Tibial nerve (tissue), 4 donors: ENCODE measurements at regions not wholly inside any gene's neighbourhood (a gene's known extent, or its start where the extent isn't known, plus 50 kb on each side); places are given as distances from the start of the nearest gene placed in this dataset.

Experiments
- DNase-seq, 2 donors: peaks; one replicate each; pipeline ENCODE4 v3.0.0-alpha.2; 2019; ENCODE audit warnings: low spot score in 2 of 2
- H3K27ac ChIP-seq, 4 donors: fragments of 200-600 bp; sonication (generic) in 3 of 4; one replicate each; pipeline ENCODE4 v1.5.1; 2017 to 2019; ENCODE audit warnings: mild to moderate bottlenecking in 1 of 4
- H3K27me3 ChIP-seq, 2 donors: fragments of 200-600 bp; sonication (generic) in 1 of 2; one replicate each; pipeline versions ENCODE4 v1.5.1 to v1.6.0; 2017 to 2019
- H3K36me3 ChIP-seq, 3 donors: fragments of 200-600 bp; sonication (generic); one replicate each; pipeline ENCODE4 v1.5.1; 2018 to 2019
- H3K4me1 ChIP-seq, 4 donors: fragments of 200-600 bp; sonication (generic) in 3 of 4; one replicate each; pipeline ENCODE4 v1.5.1; 2017 to 2019
- H3K4me3 ChIP-seq, 4 donors: fragments of 200-600 bp; sonication (generic) in 3 of 4; one replicate each; pipeline ENCODE4 v1.5.1; 2017 to 2019; ENCODE audit warnings: mild to moderate bottlenecking in 1 of 4, moderate library complexity in 1 of 4
- H3K9me3 ChIP-seq, 4 donors: fragments of 200-600 bp; sonication (generic) in 3 of 4; one replicate each; pipeline ENCODE4 v1.5.1; 2017 to 2019
- EP300 ChIP-seq, 2 donors: sonication (generic); formaldehyde crosslinking; IDR thresholded peaks; one replicate each; pipeline ENCODE4 v1.6.1; 2017; ENCODE audit warnings: antibody characterized with exemption in 2 of 2, mild to moderate bottlenecking in 1 of 2
- POLR2A ChIP-seq, 2 donors: fragments of 450-650 bp; IDR thresholded peaks; one replicate each; pipeline ENCODE4 v1.6.1; 2017; ENCODE audit warnings: antibody characterized with exemption in 2 of 2, mild to moderate bottlenecking in 2 of 2, moderate library complexity in 2 of 2
- WGBS, 2 donors: methylation state at CpG; one replicate each; pipeline ENCODE4 v1.1.5; 2018; 5-methylcytosine and 5-hydroxymethylcytosine counted together
- TF ChIP-seq, protein P1 (sequence below), 5 experiments: fragments of 200-600 bp in 3 of 5; fragments of 450-650 bp in 2 of 5; sonication (generic) in 3 of 5; IDR thresholded peaks; one replicate each; pipeline ENCODE4 v1.5.1; 2016 to 2019; ENCODE audit warnings: antibody characterized with exemption in 5 of 5, mild to moderate bottlenecking in 3 of 5, moderate library complexity in 2 of 5

DNA sequence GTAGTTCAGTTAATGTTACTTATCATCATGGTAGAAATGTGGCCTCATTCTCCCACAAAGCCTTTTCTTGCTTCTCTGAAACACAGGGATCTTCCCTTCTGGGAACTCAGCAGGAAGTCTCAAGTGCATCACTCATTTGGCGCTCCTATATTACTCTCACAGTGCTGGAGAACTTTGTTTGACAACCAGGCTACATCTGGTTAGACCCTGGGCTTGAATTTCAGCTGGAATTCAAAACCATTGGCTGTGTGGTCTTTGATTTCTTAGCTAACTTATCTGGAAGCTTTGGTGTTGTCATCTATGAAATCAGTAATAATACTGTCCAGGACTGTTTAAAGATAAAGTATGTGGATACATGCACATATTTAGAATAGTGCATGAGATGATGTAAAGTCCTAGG, 1777.1 kb downstream of the MAT2B start:
- WGBS, 2 donors = 71 to 92% methylated on average over 1 of the region's 1 CpG
- no peak for DNase-seq
- Histone ChIP-seq H3K4me1 (no peaks in the 10 kb centered on the region), H3K36me3 (no peaks in the 10 kb centered on the region), H3K27me3 (no peaks in the 10 kb centered on the region), H3K9me3 (no peaks in the 10 kb centered on the region), H3K27ac (no peak overlapping the region), H3K4me3 (no peak overlapping the region)
- TF ChIP-seq POLR2A (IDR thresholded peaks at IDR 0.05) (no peak), EP300 (IDR thresholded peaks at IDR 0.05) (no peak)
- TF ChIP-seq, protein P1, sequence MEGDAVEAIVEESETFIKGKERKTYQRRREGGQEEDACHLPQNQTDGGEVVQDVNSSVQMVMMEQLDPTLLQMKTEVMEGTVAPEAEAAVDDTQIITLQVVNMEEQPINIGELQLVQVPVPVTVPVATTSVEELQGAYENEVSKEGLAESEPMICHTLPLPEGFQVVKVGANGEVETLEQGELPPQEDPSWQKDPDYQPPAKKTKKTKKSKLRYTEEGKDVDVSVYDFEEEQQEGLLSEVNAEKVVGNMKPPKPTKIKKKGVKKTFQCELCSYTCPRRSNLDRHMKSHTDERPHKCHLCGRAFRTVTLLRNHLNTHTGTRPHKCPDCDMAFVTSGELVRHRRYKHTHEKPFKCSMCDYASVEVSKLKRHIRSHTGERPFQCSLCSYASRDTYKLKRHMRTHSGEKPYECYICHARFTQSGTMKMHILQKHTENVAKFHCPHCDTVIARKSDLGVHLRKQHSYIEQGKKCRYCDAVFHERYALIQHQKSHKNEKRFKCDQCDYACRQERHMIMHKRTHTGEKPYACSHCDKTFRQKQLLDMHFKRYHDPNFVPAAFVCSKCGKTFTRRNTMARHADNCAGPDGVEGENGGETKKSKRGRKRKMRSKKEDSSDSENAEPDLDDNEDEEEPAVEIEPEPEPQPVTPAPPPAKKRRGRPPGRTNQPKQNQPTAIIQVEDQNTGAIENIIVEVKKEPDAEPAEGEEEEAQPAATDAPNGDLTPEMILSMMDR (IDR thresholded peaks at IDR 0.05) = no peak

DNA sequence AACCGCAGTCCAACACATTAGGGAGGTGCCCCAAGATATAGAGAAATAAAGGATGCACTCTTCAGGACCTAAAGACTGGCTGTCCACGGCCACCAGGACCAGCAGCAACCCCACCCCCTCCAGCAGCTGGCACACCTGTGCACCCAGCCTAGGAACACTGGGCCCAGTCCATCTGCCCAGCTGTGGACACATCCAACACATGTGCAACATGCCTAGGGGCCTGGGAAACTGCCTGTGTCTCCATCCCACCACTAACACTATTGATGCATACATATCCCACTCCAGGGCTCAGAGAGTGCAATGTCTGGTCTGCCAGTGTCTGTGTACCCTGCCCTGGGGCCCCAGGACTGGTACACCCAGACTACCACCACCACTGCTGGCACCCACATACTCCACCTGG, 1781.3 kb downstream of the MAT2B start:
- TF ChIP-seq, protein P1 (IDR thresholded peaks at IDR 0.05) = no peak
- no peak for TF ChIP-seq EP300 (IDR thresholded peaks at IDR 0.05)
- TF ChIP-seq POLR2A (IDR thresholded peaks at IDR 0.05) = no peak
- no peaks in the 10 kb centered on the region for H3K36me3 ChIP-seq
- no peaks in the 10 kb centered on the region for H3K4me1 ChIP-seq
- WGBS, 2 donors = 78 to 89% methylated on average over 2 of the region's 2 CpGs
- no peaks in the 10 kb centered on the region for H3K27me3 ChIP-seq
- H3K9me3 ChIP-seq = no peaks in the 10 kb centered on the region
- no peak overlapping the region for H3K4me3 ChIP-seq
- DNase-seq = no peak
- H3K27ac ChIP-seq = no peak overlapping the region

DNA sequence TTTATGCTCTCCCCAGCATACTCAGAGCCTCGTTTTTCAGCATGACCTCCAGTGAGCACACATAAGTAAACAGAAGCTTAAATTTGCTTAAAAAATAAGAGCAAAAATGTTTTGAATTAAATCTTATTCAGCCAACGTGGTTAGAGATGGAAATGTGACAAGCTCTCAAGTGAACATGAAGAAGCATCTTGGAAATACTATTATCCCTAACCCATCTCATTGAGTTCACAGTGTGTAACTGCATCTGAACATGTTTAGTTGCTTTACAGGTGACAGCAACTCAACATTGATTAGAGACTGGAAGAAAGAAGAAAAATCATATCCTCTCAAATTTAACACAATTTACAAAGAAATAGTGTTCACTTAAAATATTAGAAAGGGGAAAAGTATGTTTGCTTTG, 1785.1 kb downstream of the MAT2B start:
- Histone ChIP-seq H3K4me1 (no peaks in the 10 kb centered on the region), H3K27me3 (no peaks in the 10 kb centered on the region), H3K4me3 (no peak overlapping the region), H3K36me3 (no peaks in the 10 kb centered on the region), H3K27ac (no peak overlapping the region), H3K9me3 (no peaks in the 10 kb centered on the region)
- TF ChIP-seq, protein P1 (IDR thresholded peaks at IDR 0.05) = no peak
- TF ChIP-seq EP300 (IDR thresholded peaks at IDR 0.05) = no peak
- TF ChIP-seq POLR2A (IDR thresholded peaks at IDR 0.05) = no peak
- DNase-seq = no peak
- WGBS, 2 donors = 18 to 32% methylated on average over 2 of the region's 2 CpGs

DNA sequence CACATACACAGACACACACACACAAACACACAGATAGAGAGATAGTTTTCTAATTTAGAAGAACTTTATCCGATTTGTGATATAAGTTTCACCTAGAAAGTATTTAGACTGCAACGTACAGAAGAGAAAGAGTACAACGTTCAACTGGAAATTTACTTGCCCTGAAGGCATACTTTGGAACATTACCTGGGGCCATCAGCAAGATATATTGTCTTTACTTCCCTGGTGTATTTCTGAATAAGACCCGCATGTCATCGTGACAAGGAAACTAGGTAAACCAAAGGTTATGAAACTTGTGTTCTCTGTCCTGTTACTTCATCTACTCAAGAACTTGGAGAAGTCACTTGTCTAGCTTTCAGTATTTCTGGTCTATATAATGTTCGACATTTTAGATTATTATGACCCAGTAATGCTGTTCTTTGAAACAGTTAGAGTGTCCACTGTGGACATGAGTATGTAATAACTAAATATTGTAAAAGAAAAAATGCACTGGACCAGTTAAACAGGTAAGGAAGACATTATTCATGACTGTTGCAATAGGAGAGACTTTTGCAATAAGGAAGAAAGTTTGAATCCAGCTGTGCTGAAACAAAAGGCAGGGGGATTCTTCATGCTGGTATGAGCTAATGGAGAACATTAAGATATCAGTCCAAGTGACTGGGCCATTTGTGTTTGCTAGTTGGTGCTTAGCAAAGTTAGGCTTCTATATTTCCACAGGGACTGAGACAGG, 1791.1 kb downstream of the MAT2B start:
- H3K9me3 ChIP-seq = no peaks in the 10 kb centered on the region
- no peak overlapping the region for H3K4me3 ChIP-seq
- no peaks in the 10 kb centered on the region for H3K27me3 ChIP-seq
- 88% methylated on average over 6 of the region's 6 CpGs for WGBS, 2 donors
- TF ChIP-seq, protein P1 (IDR thresholded peaks at IDR 0.05) = no peak
- no peak for TF ChIP-seq EP300 (IDR thresholded peaks at IDR 0.05)
- no peak for TF ChIP-seq POLR2A (IDR thresholded peaks at IDR 0.05)
- no peak overlapping the region for H3K27ac ChIP-seq
- H3K4me1 ChIP-seq = no peaks in the 10 kb centered on the region
- H3K36me3 ChIP-seq = no peaks in the 10 kb centered on the region
- no peak for DNase-seq

DNA sequence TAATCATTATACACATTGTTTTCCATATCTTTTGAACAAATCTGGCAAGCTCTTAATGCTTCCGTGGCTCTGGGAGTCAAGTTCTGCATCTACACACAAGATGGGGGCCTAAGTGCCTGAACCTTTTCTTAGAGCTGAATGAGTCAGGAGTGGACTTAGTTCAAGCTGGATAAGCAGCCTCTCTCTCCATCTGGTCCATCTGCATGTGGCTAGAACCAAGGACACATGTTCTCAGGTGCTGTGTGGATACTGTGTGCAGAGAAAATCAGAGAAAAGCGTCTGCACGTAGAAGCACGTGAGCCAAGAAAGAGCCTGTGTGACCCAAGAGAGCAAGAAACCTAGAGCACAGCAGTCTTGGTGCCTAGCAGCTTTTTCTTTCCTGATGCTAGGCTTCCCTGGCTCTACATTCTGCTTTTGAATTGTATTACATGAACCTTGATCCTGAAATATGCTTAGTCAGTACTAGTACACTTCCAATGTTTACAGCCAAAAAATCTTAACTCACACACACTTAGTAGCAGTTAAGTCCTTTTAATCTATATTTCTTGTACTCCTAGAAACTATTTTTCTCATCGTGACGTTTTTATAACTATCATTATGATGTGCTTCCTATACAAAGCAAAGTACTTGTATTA, 1798.9 kb downstream of the MAT2B start:
- H3K4me1 ChIP-seq = no peaks in the 10 kb centered on the region

More for the DNA sequence above, 1798.9 kb downstream of the MAT2B start:
- 78 to 79% methylated on average over 6 of the region's 6 CpGs for WGBS, 2 donors
- no peak for DNase-seq
- TF ChIP-seq EP300 (IDR thresholded peaks at IDR 0.05) = no peak
- TF ChIP-seq, protein P1 (IDR thresholded peaks at IDR 0.05) = no peak
- TF ChIP-seq POLR2A (IDR thresholded peaks at IDR 0.05) = no peak
- Histone ChIP-seq H3K36me3 (no peaks in the 10 kb centered on the region), H3K9me3 (no peaks in the 10 kb centered on the region), H3K27ac (no peak overlapping the region), H3K27me3 (no peaks in the 10 kb centered on the region), H3K4me3 (no peak overlapping the region)
